GM18508 (cell line): ENCODE measurements at regions not wholly inside any gene's neighbourhood (a gene's known extent, or its start where the extent isn't known, plus 50 kb on each side); places are given as distances from the start of the nearest gene placed in this dataset.
"Not testable (repeated sequence)": the region's sequence is repeated elsewhere in the genome, so short reads cannot be mapped to it uniquely, and the experiment has no call there.

Experiments
- ATAC-seq: cut with Tn5 transposase; IDR thresholded peaks from one replicate; pipeline ENCODE4 v1.9.1; 2021; ENCODE audit warnings: moderate number of reproducible peaks; ENCODE audit not compliant: insufficient read depth, unreplicated experiment

DNA sequence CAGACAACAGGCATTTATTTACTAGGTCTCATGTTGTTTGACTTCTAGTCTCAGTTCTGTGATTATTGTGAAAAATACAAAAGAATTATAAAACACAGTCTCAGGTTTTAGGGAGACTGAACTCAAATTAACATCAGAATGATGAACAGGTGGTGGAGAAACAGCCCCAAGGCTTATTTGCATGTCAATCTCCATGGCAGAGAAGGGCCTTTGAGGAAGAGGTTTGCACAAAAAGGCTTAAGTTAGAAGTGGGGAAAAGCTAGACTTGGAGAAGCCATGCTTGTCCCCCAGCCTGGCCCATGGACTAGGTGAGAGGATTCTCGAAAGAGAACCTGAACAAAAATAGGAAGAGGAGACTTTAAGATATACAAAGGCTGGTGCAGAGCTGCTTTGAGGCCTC lies 183.3 kb downstream of the EDN1 start:
- no peak for ATAC-seq

- no peak for ATAC-seq
Measured at GRCh38 chr6:12474167-12475140, 184.3 kb downstream of the EDN1 start.

GRCh38 chr6:12476484-12476883 lies 186.3 kb downstream of the EDN1 start:
- no peak for ATAC-seq

DNA sequence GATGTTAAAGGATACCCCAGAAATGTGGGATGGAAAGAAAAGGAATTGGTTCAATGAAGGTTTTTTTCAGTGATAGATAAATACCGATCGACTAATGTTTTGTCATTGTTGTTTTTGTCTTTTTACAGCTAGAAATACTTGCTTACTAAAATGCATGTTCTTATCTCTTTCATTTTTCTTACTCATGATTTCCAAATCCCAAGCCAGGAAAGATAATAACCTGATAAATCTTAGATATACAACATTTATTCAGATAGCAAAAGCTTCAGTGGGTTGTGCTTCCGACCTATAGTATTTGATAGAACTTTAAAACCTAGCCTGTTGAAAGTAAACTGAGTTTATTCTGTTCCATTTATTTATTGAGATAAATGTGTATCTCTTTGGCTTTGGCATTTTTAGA lies 187.5 kb downstream of the EDN1 start:
- no peak for ATAC-seq

DNA sequence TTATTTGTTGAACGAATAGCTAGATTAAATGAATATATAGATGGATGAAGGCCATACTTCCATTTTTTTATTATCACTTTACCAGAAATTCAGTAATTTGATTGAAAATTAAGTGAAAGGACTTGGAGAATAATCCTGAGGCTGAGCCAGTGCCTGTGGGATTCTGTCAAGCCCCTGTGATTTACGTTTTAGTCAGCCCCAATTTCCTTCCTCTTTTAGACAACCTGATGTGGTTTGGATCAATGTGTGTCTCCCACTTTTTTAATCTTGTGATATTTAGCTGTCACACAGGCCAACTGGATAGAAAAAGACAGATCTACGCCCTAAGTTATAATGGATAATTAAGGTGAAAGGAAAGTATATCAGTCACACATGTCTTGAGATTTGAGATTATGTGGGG lies 188.8 kb downstream of the EDN1 start:
- no peak for ATAC-seq

DNA sequence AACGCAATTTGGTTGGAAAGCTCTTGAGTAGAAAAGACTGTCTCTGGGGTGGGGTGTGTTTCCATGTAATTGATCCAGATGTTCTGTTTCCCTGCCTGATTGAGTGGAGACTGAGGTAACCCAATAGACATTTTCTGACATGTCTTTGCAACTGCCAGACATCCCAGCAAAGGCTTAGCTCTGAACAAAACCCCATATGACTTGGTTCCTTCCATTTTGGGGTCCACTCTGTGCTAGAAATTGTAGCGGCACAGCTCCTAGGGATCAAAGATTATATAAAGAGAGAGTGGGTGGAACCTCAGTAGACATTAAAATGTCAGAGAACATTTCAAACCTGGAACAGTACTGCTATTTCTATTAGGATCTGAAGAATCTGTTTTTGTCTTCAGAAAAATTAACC lies 189.3 kb downstream of the EDN1 start:
- no peak for ATAC-seq

GRCh38 chr6:12479881-12480280 lies 189.7 kb downstream of the EDN1 start:
- ATAC-seq: no peak

GRCh38 chr6:12480379-12480778 lies 190.2 kb downstream of the EDN1 start:
- ATAC-seq: no peak

GRCh38 chr6:12481292-12481691 lies 191.1 kb downstream of the EDN1 start:
- ATAC-seq: no peak

- no peak for ATAC-seq
Measured at GRCh38 chr6:12481850-12482249, 191.7 kb downstream of the EDN1 start.

GRCh38 chr6:12482386-12483375 lies 192.5 kb downstream of the EDN1 start:
- no peak for ATAC-seq

DNA sequence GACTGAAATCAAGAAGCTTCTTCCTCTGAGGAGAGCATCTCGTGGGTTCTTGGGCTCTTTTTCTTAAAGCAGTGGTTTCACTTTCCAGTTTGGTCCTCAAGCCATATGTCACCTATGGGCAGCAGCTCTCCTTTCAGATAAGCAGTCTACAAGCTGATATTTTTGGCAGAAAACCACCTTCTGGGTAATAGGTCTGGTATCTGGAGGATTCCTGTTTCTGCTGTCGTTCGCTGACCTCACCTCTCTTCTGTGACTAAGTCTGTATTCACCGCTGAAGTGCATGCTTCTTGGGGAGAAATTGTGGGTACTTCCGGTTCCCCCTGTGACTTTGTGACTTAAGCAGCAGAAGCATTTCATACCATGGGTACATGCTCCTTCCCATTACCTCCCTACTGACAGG lies 193.6 kb downstream of the EDN1 start:
- peak; percentile 66 for ATAC-seq

- no peak for ATAC-seq
Measured at GRCh38 chr6:12484519-12484918, 194.4 kb downstream of the EDN1 start.

DNA sequence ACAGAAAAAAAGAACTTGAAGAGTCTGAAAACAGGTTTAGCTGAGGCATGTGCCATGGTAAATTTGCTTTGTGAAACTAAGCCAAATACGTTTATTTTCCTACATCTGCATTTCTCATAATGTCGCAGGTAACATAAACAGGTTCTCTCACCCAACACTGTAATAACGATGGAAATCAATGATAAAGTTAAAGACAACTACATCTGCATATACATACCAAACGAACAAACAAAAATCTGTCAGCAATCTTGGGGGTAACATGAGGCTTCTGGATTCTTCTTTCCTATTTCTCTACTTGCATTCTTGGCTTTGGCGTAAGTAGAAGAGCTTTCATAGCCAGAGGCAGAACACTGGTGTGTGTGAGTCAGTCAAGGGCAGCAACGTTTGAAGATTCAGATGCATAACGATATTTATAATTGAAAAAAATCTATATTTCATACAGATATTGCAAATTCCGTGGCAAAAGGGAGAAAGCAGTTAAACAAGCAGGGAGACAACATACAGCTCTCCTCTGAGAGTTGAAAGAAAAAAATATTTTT lies 195.1 kb downstream of the EDN1 start:
- ATAC-seq: no peak

DNA sequence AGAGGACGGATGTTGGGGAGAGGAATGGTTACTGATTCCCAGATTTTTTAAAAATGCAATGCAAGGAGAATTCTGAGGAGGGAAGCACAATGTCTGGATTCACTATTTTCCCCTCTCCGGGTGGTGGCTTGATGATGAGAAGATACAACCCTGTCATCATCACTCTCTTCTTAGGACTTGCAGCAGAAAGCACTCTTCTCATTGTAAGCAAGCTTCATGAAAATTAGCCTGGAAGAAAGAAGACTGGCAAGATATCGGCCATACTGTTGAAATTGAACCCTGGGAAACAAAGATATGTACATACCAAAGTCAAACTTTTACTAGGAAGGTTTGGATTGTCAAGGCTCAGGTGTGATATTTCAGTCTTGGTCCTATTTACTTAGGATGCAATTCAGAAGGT lies 195.7 kb downstream of the EDN1 start:
- no peak for ATAC-seq

DNA sequence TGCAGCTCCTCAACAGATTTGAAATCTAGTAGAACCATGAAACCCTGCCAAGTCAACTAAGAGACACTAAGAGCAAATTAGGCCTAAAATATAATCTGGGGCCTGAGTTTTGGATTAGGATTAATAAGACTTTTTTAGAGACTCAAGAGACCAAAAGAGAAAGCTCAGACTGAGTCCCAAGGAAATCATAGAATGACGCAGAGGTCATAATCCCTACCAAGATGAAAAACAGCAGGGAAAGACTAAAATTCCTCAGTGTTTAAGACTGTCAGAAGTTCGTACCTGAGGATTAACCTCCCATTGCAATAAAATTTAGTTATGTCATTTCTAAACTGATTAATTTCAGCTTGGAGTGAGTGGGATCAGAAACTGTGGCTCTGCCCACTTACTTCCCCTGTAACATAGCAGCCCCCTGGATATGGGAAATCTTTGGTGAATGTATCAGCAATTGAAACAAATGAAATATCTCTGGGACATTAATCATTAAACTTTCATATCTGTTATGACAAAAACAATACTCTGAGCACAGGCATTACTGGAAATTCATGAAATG lies 200.3 kb downstream of the EDN1 start:
- no peak for ATAC-seq

- ATAC-seq: no peak
Measured at GRCh38 chr6:12490904-12491571, 200.9 kb downstream of the EDN1 start.

DNA sequence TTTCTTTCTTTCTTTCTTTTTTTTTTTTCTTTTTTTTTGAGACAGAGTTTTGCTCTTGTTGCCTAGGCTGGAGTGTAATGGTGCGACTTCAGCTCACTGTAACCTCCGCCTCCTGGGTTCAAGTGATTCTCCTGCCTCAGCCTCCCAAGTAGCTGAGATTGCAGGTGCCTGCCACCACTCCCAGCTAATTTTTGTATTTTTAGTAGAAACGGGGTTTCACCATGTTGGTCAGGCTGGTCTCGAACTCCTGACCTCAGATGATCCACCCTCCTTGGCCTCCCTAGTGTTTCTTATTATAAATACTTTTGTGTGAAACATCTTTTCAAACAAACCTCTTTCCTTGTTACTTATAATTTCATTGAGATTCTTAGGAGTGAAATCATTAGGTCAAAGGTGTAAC lies 202.8 kb downstream of the EDN1 start:
- not testable (repeated sequence) for ATAC-seq

DNA sequence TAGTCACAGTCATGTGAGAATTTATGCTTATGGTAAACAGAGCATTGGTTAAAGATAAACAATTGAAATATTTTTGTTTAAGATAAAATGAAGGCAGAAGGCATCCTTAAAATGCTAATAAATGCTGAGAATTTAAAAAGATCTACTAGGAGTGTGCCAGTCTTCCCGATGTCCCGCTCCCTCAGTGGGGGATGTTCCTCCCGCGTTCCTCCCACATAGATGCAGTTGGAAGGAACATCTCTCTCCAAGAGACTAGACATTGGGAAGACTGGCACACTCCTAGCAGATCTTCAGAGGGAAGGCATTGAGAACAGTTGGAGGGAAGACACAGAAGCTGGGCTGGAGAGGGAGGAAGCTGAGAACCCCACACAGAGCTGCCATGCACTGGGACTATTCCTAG lies 203.3 kb downstream of the EDN1 start:
- no peak for ATAC-seq

DNA sequence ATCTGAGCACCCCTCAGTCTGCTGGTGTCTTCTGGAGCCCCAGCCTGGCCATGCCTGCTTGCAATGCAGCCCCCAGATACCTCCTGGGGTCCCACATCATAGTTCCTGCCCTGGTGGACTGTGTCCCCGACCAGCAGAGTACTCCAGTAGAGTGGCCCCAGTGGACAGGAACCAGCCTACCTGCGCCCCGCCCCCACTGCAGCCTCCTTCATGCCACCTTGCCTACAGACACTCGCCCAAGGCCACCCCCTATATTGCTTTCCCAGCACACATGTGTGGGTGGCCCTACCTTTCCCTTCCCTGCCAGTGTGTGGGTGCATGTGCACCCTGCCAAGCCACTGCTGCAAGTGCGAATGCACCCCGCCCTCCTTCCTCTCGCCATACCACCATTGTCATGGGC lies 204.0 kb downstream of the EDN1 start:
- ATAC-seq: no peak
